ENCODE measurements at regions not wholly inside any gene's neighbourhood (a gene's known extent, or its start where the extent isn't known, plus 50 kb on each side); places are given as distances from the start of the nearest gene placed in this dataset.

- TF ChIP-seq E2F8 (IDR thresholded peaks at IDR 0.05; ENCODE audit: low read depth, partially characterized antibody): no peak
- no peak for TF ChIP-seq ZNF217 (IDR thresholded peaks at IDR 0.05)
- no peak for TF ChIP-seq HDGF (IDR thresholded peaks at IDR 0.05)
These were observed 382.3 kb upstream of the SEMA6D start (continued) for GRCh38 chr15:47334805-47335535.

GRCh38 chr15:47337106-47337505, 380.2 kb upstream of the SEMA6D start:
- no peaks in the 10 kb centered on the region for H3K4me1 ChIP-seq (ENCODE audit: control insufficient read depth, insufficient read depth, low read length)
- CTCF ChIA-PET: no interaction called here
- H3K4me3 ChIP-seq: no peak overlapping the region
- no peak overlapping the region for H3K9ac ChIP-seq (ENCODE audit: control insufficient read depth, insufficient read depth, low read length)
- POLR2A ChIA-PET: no interaction called here
- H4K20me1 ChIP-seq (ENCODE audit: control insufficient read depth, insufficient read depth): no peaks in the 10 kb centered on the region
- no TSS peak for BruUV-seq (replicated peaks)
- ATAC-seq (no peak), DNase-seq (ENCODE audit: low read depth, low spot score) (no peak), FAIRE-seq (no peak)
- no peaks in the 10 kb centered on the region for H3K9me3 ChIP-seq (replicated peaks; ENCODE audit: control insufficient read depth, insufficient read depth, low read length)
- RAD21 ChIA-PET (ENCODE audit: unreplicated experiment): no interaction called here
- SMC1A ChIA-PET (ENCODE audit: uncharacterized antibody, unreplicated experiment): no interaction called here
- intact Hi-C loops (cut with micrococcal nuclease; ENCODE audit: unreplicated experiment) (no loop called here), in situ Hi-C loops (cut with MboI) (no loop called here)
- no peak overlapping the region for H3K4me2 ChIP-seq (ENCODE audit: control insufficient read depth, insufficient read depth)
- no peaks in the 10 kb centered on the region for H3K79me2 ChIP-seq (ENCODE audit: control insufficient read depth, insufficient read depth, low read length)
- WGBS (ENCODE audit: insufficient coverage, insufficient replicate concordance, low lambda C conversion rate, missing lambda C conversion rate): 3% methylated on average over 2 of the region's 2 CpGs
- no peak overlapping the region for H3K27ac ChIP-seq (ENCODE audit: control insufficient read depth, insufficient read depth)
- no peaks in the 10 kb centered on the region for H3K27me3 ChIP-seq (replicated peaks in 1 of 2; ENCODE audit: control insufficient read depth in 2 of 2, insufficient read depth in 2 of 2, low read length in 1 of 2)
- no peaks in the 10 kb centered on the region for H3K36me3 ChIP-seq (ENCODE audit: control insufficient read depth in 2 of 2, insufficient read depth in 2 of 2, low read length in 1 of 2)
- no peak overlapping the region for H2AFZ ChIP-seq (ENCODE audit: control insufficient read depth, low read depth, low read length)
- TF ChIP-seq TCF12 (IDR thresholded peaks at IDR 0.05; ENCODE audit: low read depth, low read length) (no peak), ELK1 (IDR thresholded peaks at IDR 0.05; ENCODE audit: low read depth, low read length) (no peak), ZBTB33 (IDR thresholded peaks at IDR 0.05) (no peak), DPF2 (IDR thresholded peaks at IDR 0.05) (no peak), SUZ12 (IDR thresholded peaks at IDR 0.05; ENCODE audit: unreplicated experiment) (no peak), YY1 (IDR thresholded peaks at IDR 0.05; ENCODE audit: low read depth, low read length) (no peak), ZNF622 (IDR thresholded peaks at IDR 0.05) (no peak), RFX5 (IDR thresholded peaks at IDR 0.05; ENCODE audit: low read depth, low read length) (no peak), FOS (IDR thresholded peaks at IDR 0.05; ENCODE audit: borderline replicate concordance, extremely low read depth, insufficient read length) (no peak), POLR2AphosphoS2 (IDR thresholded peaks at IDR 0.05; ENCODE audit: low read depth, low read length) (no peak), SP1 (IDR thresholded peaks at IDR 0.05; ENCODE audit: low read depth, low read length) (no peak), ATF3 (IDR thresholded peaks at IDR 0.05; ENCODE audit: borderline replicate concordance, extremely low read depth, low read depth, low read length) (no peak), NR2C2 (IDR thresholded peaks at IDR 0.05; ENCODE audit: borderline replicate concordance, control insufficient read depth, insufficient read length, low read depth) (no peak), IKZF2 (IDR thresholded peaks at IDR 0.05) (no peak)

Measured in GM12878 (cell line).